NCI-H187 (cell line): ENCODE measurements at regions not wholly inside any gene's neighbourhood (a gene's known extent, or its start where the extent isn't known, plus 50 kb on each side); places are given as distances from the start of the nearest gene placed in this dataset.

Source experiments
- DNase-seq, 2 experiments: peaks; one replicate each; lab custom pipeline; 2025; lab: John Stamatoyannopoulos, UW

- DNase-seq: no peak
Measured at GRCh38 chr19:31784671-31785101, 435.4 kb upstream of the TSHZ3 start.

GRCh38 chr19:31801611-31802010 lies 452.4 kb upstream of the TSHZ3 start:
- no peak for DNase-seq

- no peak for DNase-seq
Measured at GRCh38 chr19:31803835-31804446, 454.7 kb upstream of the TSHZ3 start.

- no peak for DNase-seq
Measured at GRCh38 chr19:31804668-31805067, 455.4 kb upstream of the TSHZ3 start.

GRCh38 chr19:31810536-31811109 lies 461.4 kb upstream of the TSHZ3 start:
- no peak for DNase-seq

GRCh38 chr19:31817971-31818797 lies 468.9 kb upstream of the TSHZ3 start:
- DNase-seq: no peak

- DNase-seq: no peak
Measured at GRCh38 chr19:31818798-31819105, 469.5 kb upstream of the TSHZ3 start.

GRCh38 chr19:31819837-31820236 lies 470.6 kb upstream of the TSHZ3 start:
- no peak for DNase-seq

- no peak for DNase-seq
Measured at GRCh38 chr19:31821346-31821745, 472.1 kb upstream of the TSHZ3 start.

- no peak for DNase-seq
Measured at GRCh38 chr19:31825134-31826094, 476.2 kb upstream of the TSHZ3 start.

- DNase-seq: no peak
Measured at GRCh38 chr19:31826325-31826724, 477.1 kb upstream of the TSHZ3 start.

GRCh38 chr19:31831421-31832175 lies 482.4 kb upstream of the TSHZ3 start:
- no peak for DNase-seq

- DNase-seq: no peak
Measured at GRCh38 chr19:31832176-31832548, 482.9 kb upstream of the TSHZ3 start.

- DNase-seq: no peak
Measured at GRCh38 chr19:31834070-31834469, 484.8 kb upstream of the TSHZ3 start.

GRCh38 chr19:31838163-31838815 lies 489.1 kb upstream of the TSHZ3 start:
- DNase-seq: no peak

GRCh38 chr19:31840371-31840770 lies 491.1 kb upstream of the TSHZ3 start:
- DNase-seq: no peak

GRCh38 chr19:31841755-31842154 lies 492.5 kb upstream of the TSHZ3 start:
- no peak for DNase-seq

- no peak for DNase-seq
Measured at GRCh38 chr19:31863122-31863521, 482.3 kb upstream of the ZNF507 start.

- no peak for DNase-seq
Measured at GRCh38 chr19:31874313-31874712, 471.1 kb upstream of the ZNF507 start.

- DNase-seq: no peak
Measured at GRCh38 chr19:31875591-31875990, 469.8 kb upstream of the ZNF507 start.

GRCh38 chr19:31880283-31880682 lies 465.1 kb upstream of the ZNF507 start:
- DNase-seq: no peak
